Caki2 (cell line): ENCODE measurements at regions not wholly inside any gene's neighbourhood (a gene's known extent, or its start where the extent isn't known, plus 50 kb on each side); places are given as distances from the start of the nearest gene placed in this dataset.

Experiments used
- DNase-seq: peaks from one replicate; pipeline ENCODE4 v3.0.0-alpha.2; 2015; ENCODE audit warnings: low read depth
- in situ Hi-C: cut with HindIII; loops from 2 replicates; pipeline ENCODE4 v1.10.0; 2016; ENCODE audit warnings: low sequenced_read_pairs, low pct_unique_long_range_greater_than_20kb, mixed read lengths

DNA sequence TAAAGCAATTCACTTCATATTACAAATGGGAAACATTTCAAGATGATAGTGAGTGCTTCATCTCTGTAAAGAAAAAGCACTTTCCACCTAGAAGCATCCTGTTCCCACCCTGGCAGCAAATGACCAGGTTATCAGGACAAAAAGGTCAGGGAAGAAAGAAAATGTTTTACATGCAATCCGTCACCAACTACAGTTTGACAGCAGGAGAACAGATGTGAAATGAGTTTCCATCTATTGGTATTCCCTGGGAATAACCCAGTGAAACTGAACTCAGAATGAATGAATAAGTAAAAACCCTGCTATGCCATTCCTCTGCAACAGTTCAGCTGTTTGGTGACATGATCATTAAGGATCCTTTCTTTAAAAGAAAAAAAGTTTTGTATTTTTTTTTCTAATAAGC is 67.6 kb downstream of the HTR1A start:
- DNase-seq, result no peak
- in situ Hi-C loops, result no loop called here

DNA sequence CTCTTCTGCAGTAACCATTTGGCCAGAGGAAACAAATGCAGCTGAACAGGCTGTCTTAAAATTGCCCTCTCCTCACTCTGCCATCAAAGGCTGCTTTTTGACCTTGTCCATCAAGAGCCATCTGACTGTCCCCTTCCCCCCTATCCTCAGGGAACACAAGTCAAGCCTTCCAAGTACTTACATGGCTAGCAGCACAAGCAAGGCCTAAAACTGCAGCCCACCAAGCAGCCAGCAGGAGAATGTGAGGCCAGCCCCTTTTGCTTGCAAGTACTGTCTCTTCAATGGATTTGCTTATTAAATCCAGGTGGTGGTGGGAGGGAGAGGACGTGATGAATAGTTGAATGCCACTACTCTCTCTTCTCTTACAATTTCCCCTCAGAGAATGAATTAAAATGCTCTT is 83.5 kb downstream of the HTR1A start:
- DNase-seq, result no peak
- in situ Hi-C loops, result no loop called here

DNA sequence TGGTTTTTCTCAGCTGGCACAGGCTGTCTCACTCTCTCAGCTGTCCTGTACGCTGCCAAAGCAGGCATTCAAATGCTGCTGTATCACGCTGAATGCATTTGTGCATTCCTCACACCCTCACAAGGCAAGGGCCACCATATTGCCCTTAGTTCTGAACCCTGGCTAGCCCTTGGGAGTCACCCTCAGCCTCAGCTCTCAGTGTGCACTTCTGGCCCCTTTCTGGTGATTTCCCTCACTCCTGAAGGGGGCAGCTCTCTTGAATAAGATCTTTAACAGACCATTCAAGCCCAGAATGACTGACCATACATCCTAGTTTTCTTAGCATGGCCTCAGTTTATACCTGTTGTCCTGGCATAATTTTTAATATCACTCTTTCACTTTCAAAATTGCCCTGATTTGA is 84.3 kb downstream of the HTR1A start:
- in situ Hi-C loops, result no loop called here
- no peak for DNase-seq

DNA sequence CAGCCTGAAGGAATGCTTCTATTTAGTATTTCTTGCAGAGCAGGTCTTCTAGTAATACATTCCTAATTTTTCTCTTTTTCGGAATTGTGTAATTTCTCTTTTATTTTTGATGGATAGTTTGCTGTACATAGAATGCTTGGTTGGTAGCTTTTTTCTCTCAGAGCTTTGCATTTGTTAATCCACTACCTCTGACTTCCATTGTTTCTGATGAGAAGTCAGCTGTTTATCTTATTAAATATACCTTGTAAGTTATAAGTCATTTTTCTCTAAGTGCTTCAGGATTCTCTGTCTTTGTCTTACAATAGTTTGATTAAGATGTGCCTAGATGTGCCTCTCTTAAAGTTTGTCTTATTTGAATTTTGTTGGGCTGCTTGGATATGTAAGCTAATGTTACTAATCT is 101.9 kb downstream of the HTR1A start:
- in situ Hi-C loops, result no loop called here
- no peak for DNase-seq

DNA sequence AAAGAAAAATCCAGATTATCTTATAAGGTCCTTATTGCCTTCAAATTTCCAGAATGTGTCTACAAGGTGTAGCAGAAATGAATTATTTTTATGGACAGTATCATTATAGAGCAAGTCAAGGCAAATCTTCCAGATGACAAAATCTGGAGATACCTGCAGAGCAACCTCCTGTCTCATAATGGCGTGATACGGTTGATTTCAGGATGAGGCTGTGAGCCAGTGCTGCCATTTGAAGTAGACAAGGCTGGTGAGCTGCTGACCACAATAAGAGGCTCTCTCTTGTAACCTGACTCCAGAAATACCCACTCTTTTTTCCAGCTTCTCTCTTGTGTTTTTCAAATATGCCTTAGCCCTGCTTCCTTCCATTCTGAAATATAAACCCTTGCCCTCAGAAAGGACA is 108.2 kb downstream of the HTR1A start:
- in situ Hi-C loops, result no loop called here

DNA sequence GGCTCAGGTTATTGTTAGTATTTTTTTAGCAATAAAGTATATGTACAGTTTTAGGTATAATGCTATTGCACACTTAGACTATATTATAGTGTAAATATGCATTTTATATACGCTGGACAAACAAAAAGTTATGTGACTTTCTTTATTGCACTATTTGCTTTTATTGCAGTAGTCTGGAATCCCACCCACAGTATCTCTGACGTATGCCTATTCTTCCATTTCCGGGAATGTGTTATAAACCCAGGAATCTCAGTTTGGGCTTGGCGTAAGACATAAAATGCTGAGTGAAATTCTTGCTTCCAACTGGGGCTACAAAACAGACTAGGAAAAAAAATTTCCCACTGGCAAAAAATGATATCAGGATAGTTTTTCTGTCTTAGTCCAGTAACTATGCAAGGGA is 119.1 kb downstream of the HTR1A start:
- in situ Hi-C loops, result no loop called here
- DNase-seq, result no peak

More for the DNA sequence above, 108.2 kb downstream of the HTR1A start:
- no peak for DNase-seq

DNA sequence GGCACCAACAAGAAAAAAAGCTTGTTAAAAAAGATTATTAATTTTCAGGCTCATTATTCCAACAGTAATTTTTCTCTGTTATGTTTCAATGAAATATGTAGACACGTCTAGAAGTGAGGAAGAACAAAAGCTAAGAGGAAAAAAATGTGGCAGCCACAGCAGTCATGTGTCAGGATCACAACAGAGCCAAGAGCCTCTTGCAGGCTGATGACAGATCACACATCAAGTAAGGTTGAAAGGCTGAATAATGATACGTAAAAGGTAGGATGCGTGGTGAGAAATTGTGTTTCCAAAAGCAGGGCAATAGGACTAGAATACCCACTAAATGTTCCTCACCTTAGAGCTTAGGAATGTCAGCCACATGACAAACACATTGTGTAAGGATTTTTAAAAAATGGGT is 124.8 kb downstream of the HTR1A start:
- DNase-seq, result no peak
- in situ Hi-C loops, result no loop called here

DNA sequence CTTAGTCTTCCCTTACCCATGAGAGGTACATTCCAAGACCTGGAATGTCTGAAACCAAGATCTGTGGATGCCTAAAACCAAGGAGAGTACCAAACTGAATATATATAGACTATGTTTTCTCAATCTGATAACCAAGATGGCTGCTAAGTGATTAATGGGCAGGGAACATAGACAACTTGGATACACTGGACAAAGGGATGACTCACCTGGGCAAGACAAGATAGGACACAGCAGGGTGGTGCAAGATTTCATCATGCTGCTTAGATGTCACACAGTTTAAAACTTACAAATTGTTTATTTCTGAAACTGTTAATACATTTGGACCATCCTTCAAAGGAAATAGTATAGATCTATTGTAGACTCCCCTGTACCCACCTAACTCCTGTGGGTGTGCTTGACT is 130.9 kb downstream of the HTR1A start:
- no peak for DNase-seq
- in situ Hi-C loops, result no loop called here

DNA sequence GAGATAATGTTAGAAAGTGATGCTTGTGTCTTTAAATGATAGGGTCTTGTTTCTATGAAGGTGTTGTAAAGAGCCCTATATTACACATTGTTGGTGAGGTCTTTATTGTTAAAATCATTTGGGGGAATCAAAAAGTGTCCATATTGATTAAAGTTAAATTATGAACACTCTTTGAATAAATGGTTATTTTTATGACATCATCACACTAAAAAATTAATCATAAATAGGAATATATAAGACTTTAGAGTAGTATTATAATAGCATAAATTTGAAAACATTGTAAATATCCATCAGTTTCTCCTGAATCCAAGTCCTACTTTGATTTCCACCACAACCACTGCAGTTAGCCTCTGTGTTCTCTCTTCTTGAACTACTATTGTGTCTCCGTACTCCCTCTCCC is 136.3 kb downstream of the HTR1A start:
- DNase-seq, result no peak

DNA sequence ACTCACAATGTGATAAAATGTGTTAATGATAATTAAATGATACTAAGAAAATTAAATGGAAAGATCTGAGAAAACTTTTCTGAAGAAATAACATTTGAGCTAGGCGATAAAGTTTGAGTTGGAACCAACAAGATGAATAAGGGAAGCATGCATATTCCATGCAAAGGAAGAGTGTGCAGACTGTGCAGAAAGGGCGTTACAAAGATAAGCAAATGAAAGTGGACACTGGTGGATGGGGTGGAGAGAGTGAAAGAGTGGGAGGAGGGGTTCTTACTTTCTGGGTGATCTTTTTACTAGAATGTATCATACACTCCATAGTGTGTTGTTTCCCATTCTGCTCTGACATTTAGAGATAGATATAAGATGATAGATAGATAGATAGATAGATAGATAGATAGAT is 138.7 kb downstream of the HTR1A start:
- in situ Hi-C loops, result no loop called here
- DNase-seq, result no peak

More for the DNA sequence above, 136.3 kb downstream of the HTR1A start:
- in situ Hi-C loops, result no loop called here

DNA sequence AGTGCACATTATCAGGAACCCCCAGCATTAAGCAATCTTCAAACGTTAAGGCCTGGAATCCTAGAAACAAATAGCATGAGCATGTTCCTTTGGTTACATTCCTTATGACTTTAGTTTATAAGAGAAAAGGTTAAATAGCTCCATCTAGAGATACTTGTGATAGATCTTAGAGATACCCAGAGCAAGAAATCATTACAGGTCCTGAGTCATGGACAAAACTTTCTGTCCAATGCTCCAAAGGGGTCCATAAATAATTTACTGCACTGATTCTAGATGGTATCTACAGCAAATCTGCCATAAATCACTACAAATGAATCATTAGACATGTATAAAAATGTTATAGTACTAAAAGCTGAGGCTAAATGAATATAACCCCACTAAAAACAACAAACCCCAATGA is 139.6 kb downstream of the HTR1A start:
- in situ Hi-C loops, result no loop called here
- DNase-seq, result peak; percentile 25

DNA sequence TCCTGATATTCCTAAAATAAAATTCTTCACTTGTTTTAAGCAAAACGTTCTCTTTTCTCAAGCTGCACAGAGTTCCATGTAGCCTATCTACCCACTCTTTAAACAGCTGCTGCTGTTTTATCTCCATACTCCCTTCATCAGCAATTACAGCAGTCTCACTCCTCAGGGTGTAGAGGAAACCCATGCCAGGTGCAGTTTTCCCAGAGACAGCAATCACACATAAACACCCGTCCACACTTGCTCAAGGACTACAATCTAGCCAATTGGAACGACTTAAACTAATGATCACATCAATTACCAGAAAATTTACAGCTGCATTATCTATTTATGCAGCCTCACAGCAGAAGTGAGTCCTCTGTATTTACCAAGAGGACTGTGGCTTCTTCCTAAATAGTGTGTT is 141.7 kb downstream of the HTR1A start:
- in situ Hi-C loops, result no loop called here
- DNase-seq, result no peak

DNA sequence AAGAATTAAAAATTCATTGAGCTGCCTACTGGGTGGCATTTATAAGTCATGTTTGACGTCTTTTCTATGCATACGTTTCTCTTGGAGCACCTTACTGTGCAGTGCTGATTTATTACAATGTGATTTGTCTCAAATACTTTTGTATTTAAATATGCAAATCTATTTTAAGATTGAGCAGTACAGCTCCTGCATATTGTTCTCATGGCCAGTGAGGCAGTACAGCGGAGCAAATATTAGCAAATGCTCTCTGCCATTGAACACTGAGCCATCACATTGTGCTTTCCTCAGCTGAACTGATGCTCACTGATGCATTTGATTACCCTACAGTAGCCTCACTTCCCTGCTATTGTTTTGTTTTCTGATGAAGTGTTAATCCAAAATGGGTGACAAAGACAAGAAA is 149.6 kb downstream of the HTR1A start:
- in situ Hi-C loops, result no loop called here
- no peak for DNase-seq

DNA sequence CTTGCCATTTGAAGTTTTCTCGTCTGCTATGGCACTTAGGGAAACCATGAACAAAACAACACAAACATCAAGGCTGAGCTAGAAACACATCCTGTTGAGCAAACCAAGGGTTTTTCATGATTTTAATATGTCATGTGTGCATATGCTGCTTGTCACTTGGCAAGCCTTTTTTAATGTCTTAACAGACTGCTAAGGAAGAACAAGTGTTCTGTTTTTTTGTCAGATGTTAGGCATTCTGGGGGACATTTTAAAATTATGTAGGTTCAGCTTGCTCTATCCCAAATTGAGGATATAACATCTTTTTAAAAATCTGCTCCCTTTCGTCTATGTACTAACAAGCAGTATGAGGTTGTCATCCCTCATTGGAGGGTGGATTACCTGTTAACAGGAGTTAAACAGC is 150.3 kb downstream of the HTR1A start:
- no peak for DNase-seq
- in situ Hi-C loops, result no loop called here

DNA sequence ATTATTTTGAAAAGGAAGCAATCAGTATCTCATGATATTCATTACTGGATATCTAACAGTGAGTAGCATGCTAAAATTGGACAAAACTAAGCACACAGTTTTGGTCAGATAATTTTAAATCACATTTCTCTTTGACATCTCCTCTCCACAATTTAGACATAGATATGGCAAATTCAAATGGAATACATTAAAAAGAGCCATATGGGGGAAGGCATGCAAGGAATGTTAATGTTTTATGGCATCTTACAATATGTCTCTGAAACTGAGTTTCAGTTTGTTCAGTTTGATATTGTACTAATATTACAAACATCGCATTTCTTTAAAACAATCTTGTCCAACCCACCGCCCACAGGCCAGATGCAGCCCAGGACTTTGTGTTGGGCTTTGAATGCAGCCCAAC is 151.0 kb downstream of the HTR1A start:
- in situ Hi-C loops, result no loop called here
- no peak for DNase-seq

DNA sequence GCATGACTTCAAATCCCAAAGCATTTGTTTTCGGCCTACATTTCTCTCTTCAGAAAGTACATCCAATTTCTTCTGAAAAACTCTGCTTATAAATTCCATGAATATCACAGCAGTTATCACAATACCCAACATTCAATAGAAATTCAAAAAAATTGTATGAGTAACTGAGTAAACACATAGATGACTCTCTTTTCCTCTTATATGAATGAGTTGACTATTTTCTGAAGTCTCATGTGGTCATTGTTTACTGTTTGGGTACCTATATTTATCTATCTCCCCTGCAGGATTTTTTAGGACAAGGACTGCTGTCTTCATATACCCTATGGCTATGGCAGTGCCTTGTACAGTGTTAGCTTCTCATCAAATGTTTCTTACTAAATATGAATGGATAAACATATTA is 157.1 kb downstream of the HTR1A start:
- in situ Hi-C loops, result no loop called here

DNA sequence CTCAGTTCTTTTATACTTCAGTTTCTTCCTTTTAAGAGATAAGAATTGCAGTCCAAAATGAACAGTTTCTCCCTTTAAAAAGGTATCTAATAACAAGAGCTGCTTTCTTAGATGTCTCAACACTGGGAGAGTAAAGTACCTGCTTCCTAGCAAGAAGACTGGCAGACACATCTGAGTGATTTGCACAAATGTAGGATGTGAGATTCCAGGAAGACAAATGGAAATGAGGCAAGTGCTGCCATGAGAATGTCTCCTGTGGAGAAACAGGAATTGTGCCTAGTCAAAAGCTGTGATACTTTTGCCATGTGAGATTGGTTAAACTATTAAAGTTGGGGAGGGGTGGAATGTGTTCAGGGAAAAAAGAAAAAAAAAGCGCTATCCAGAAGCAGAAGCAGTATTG is 159.1 kb downstream of the HTR1A start:
- no peak for DNase-seq
- in situ Hi-C loops, result no loop called here

More for the DNA sequence above, 157.1 kb downstream of the HTR1A start:
- DNase-seq, result no peak

DNA sequence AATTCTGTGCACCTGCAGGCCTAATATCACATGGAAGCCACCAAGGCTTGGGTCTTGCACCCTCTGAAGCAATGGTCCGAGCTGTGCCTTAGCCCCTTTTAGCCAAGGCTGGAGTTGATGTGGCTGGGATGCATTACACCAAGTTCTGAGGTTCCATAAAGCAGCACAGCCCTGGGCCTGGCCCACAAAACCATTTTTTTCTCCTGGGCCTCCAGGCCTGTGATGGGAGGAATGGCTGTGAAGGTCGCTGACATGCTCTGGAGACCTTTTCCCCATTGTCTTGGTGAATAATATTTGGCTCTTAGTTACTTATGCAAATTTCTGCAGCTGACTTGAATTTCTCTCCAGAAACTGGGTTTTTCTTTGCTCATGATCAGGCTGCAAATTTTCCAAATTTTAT is 167.3 kb downstream of the HTR1A start:
- no peak for DNase-seq
- in situ Hi-C loops, result no loop called here

DNA sequence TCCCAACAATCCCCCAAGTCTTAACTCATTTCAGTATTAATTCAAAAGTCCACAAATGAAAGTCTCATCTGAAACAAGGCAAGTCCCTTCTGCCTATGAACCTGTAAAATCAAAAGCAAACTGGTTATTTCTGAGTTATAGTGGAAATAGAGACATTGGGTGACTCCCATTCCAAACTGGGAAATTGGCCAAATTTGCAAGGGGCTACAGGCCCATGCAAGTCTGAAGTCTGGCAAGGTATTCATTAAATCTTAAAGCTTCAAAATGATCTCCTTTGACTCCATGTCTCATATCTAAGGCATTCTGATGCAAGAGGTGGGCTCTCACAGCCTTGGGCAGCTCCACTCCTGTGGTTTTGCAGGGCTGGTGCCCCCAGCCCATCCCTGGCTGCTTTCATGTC is 167.9 kb downstream of the HTR1A start:
- in situ Hi-C loops, result no loop called here

DNA sequence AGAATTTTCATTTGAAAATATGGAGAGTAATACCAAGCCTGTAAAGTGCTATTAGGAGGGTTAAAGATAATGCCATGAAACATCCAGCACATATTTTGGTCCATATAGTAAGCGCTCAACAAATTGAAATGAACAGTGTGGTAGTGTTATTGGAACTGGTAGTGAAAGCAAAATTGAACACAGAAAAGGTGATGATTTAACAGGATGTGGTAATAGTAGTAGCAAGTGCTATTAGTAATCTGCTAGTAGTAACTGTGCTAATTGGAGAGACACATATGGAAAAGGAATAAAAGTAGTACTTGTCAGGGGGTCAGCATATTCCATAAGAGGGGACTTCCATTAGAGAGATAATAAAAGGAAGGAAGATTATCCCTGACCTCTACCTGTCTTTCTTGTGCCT is 187.3 kb downstream of the HTR1A start:
- no peak for DNase-seq
- in situ Hi-C loops, result no loop called here

More for the DNA sequence above, 167.9 kb downstream of the HTR1A start:
- DNase-seq, result no peak

DNA sequence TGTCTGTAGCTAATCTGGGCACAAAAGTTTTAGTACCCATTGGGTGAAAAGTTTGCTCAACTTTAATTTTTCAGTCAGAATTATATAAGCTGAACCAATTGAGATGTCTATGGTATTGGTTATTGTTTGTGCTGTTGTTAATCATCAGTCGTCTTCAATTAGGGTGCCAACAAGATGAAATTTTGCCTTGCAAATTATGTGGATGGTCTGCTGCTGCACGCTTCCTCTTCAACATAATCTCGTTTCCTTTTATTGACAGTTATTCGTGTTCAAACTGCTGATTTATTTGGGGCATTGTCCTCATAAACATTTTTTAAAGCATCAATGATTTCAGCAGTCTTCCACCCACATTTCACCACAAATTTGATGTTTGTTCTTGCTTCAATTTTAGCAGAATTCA is 194.0 kb downstream of the HTR1A start:
- in situ Hi-C loops, result no loop called here
- no peak for DNase-seq
